ENCODE measurements at regions not wholly inside any gene's neighbourhood (a gene's known extent, or its start where the extent isn't known, plus 50 kb on each side); places are given as distances from the start of the nearest gene placed in this dataset.
"Not testable (repeated sequence)": the region's sequence is repeated elsewhere in the genome, so short reads cannot be mapped to it uniquely, and the experiment has no call there.

- Histone ChIP-seq H3K9ac (no peak overlapping the region), H3K4me2 (ENCODE audit: low read length) (no peak overlapping the region), H3K9me3 (ENCODE audit: control insufficient read depth, low read length) (no peaks in the 10 kb centered on the region), H3K36me3 (ENCODE audit: control insufficient read depth, insufficient read depth, low read length) (no peaks in the 10 kb centered on the region), H2AFZ (no peak overlapping the region), H3K79me2 (no peaks in the 10 kb centered on the region), H3K27me3 (ENCODE audit: control insufficient read depth, insufficient read depth, low read length) (no peaks in the 10 kb centered on the region), H3K27ac (no peak overlapping the region), H3K4me3 (ENCODE audit: low read depth, low read length) (no peak overlapping the region), H3K4me1 (no peaks in the 10 kb centered on the region)
- no peak for TF ChIP-seq CTCF (IDR thresholded peaks at IDR 0.05)
Observed at GRCh38 chr14:30058401-30058800, 130.8 kb upstream of the PRKD1 start.

- Histone ChIP-seq H3K4me3 (ENCODE audit: low read depth, low read length) (no peak overlapping the region), H3K9me3 (ENCODE audit: control insufficient read depth, low read length) (no peaks in the 10 kb centered on the region), H3K27ac (no peak overlapping the region), H3K27me3 (ENCODE audit: control insufficient read depth, insufficient read depth, low read length) (no peaks in the 10 kb centered on the region), H3K9ac (no peak overlapping the region), H3K36me3 (ENCODE audit: control insufficient read depth, insufficient read depth, low read length) (no peaks in the 10 kb centered on the region), H3K4me1 (no peaks in the 10 kb centered on the region), H2AFZ (no peak overlapping the region), H3K79me2 (no peaks in the 10 kb centered on the region), H3K4me2 (ENCODE audit: low read length) (no peak overlapping the region)
- no peak for TF ChIP-seq CTCF (IDR thresholded peaks at IDR 0.05)
Observed at GRCh38 chr14:30063746-30064145, 136.1 kb upstream of the PRKD1 start.

GRCh38 chr14:30064454-30064853 is 136.8 kb upstream of the PRKD1 start:
- no peak for TF ChIP-seq CTCF (IDR thresholded peaks at IDR 0.05)
- Histone ChIP-seq H3K9me3 (ENCODE audit: control insufficient read depth, low read length) (no peaks in the 10 kb centered on the region), H2AFZ (no peak overlapping the region)

GRCh38 chr14:30069536-30069935 is 141.9 kb upstream of the PRKD1 start:
- H2AFZ ChIP-seq = no peak overlapping the region
- TF ChIP-seq CTCF (IDR thresholded peaks at IDR 0.05) = no peak
- H3K4me1 ChIP-seq = no peaks in the 10 kb centered on the region
- H3K79me2 ChIP-seq = no peaks in the 10 kb centered on the region
- H3K9ac ChIP-seq = no peak overlapping the region
- no peaks in the 10 kb centered on the region for H3K27me3 ChIP-seq (ENCODE audit: control insufficient read depth, insufficient read depth, low read length)
- no peak overlapping the region for H3K4me3 ChIP-seq (ENCODE audit: low read depth, low read length)
- no peak overlapping the region for H3K27ac ChIP-seq
- H3K36me3 ChIP-seq (ENCODE audit: control insufficient read depth, insufficient read depth, low read length) = no peaks in the 10 kb centered on the region
- no peaks in the 10 kb centered on the region for H3K9me3 ChIP-seq (ENCODE audit: control insufficient read depth, low read length)
- no peak overlapping the region for H3K4me2 ChIP-seq (ENCODE audit: low read length)

More at GRCh38 chr14:30064454-30064853, 136.8 kb upstream of the PRKD1 start:
- H3K4me1 ChIP-seq = no peaks in the 10 kb centered on the region
- H3K36me3 ChIP-seq (ENCODE audit: control insufficient read depth, insufficient read depth, low read length) = no peaks in the 10 kb centered on the region
- H3K4me3 ChIP-seq (ENCODE audit: low read depth, low read length) = no peak overlapping the region
- no peak overlapping the region for H3K9ac ChIP-seq
- no peaks in the 10 kb centered on the region for H3K79me2 ChIP-seq
- H3K27ac ChIP-seq = no peak overlapping the region
- H3K27me3 ChIP-seq (ENCODE audit: control insufficient read depth, insufficient read depth, low read length) = no peaks in the 10 kb centered on the region
- no peak overlapping the region for H3K4me2 ChIP-seq (ENCODE audit: low read length)

- not testable (repeated sequence) for H3K4me2 ChIP-seq (ENCODE audit: low read length); H3K36me3 ChIP-seq (ENCODE audit: control insufficient read depth, insufficient read depth, low read length); H3K79me2 ChIP-seq; H3K4me3 ChIP-seq (ENCODE audit: low read depth, low read length); H3K27ac ChIP-seq; H3K4me1 ChIP-seq; H2AFZ ChIP-seq; H3K27me3 ChIP-seq (ENCODE audit: control insufficient read depth, insufficient read depth, low read length); H3K9ac ChIP-seq; H3K9me3 ChIP-seq (ENCODE audit: control insufficient read depth, low read length)
Observed at GRCh38 chr14:30072454-30072853, 144.8 kb upstream of the PRKD1 start.
